Colonic mucosa (tissue), 4 donors: ENCODE measurements at regions not wholly inside any gene's neighbourhood (a gene's known extent, or its start where the extent isn't known, plus 50 kb on each side); places are given as distances from the start of the nearest gene placed in this dataset.

Experiments
- DNase-seq: peaks from one replicate; pipeline ENCODE4 v3.0.0-alpha.2; 2020
- H3K27ac ChIP-seq: fragments of 200-600 bp; one replicate; pipeline ENCODE4 v1.8.0; 2021
- H3K27me3 ChIP-seq: fragments of 200-600 bp; one replicate; pipeline ENCODE4 v1.8.0; 2021
- H3K36me3 ChIP-seq: fragments of 200-600 bp; one replicate; pipeline ENCODE4 v1.8.0; 2021
- H3K4me1 ChIP-seq: fragments of 200-600 bp; one replicate; pipeline ENCODE4 v1.8.0; 2021; ENCODE audit warnings: mild to moderate bottlenecking
- H3K4me3 ChIP-seq: fragments of 200-600 bp; one replicate; pipeline ENCODE4 v1.8.0; 2021
- H3K9ac ChIP-seq, 2 donors: one replicate each; pipeline ENCODE4 v1.7.0; 2013; ENCODE audit warnings: control low read depth in 2 of 2, low read depth in 2 of 2, low read length in 2 of 2
- H3K9me3 ChIP-seq: fragments of 200-600 bp; one replicate; pipeline ENCODE4 v1.8.0; 2021
- CTCF ChIP-seq: fragments of 200-600 bp; IDR thresholded peaks from one replicate; pipeline ENCODE4 v1.8.0; 2022; ENCODE audit warnings: antibody characterized with exemption, mild to moderate bottlenecking
- intact Hi-C: fragments of 100-400 bp; cut with DNase I; formaldehyde crosslinking; loops from one replicate; pipeline ENCODE4 v1.14.1; 2022
- donor health status: healthy.
- donor health status: DM: no; HTN: no; CAD: no.
- donor health status: DM: no; HTN: no; CAD: no.

DNA sequence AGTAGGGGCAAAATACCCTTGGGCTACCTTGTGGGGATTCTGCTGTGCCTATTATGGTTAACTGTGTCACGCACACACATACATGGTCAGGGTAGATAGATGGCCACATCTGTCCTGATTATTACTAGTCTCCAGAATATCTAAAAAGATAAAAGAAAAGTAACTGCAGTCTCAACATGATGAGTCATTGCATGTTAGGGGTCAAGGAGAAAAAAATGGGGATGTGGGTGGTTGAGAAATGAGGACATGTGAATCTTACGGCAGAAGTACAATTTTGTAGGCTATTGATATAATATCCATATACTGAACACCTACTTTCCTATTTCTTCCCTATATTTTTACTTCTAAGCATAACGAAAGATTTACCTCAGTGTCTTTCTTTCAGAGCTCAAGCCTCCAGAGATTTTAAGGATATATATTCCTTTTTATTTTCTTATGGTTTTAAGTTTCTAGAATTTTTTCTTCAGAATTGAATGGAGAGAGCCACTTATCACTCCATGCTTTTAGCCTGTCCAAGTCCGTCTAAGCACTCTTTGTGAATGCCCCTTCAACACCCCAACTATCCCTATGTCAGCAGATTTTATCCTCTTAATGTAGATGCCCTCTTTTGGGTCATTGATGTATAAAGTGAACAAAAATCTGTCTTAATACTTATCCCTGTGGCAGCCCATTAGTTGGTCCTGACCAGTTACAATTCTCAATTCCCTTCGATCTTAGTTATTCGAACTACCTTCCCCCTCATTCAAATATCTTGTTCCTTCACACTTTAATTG is 642.2 kb downstream of the IQCM start:
- no peak for DNase-seq
- Histone ChIP-seq H3K9me3 (no peaks in the 10 kb centered on the region), H3K9ac (no peak overlapping the region), H3K4me3 (no peak overlapping the region), H3K36me3 (no peaks in the 10 kb centered on the region), H3K27ac (no peak overlapping the region), H3K4me1 (no peaks in the 10 kb centered on the region), H3K27me3 (no peaks in the 10 kb centered on the region)
- intact Hi-C loops, result no loop called here
- TF ChIP-seq CTCF, result no peak

GRCh38 chr4:149168645-149169044 is 647.0 kb downstream of the IQCM start:
- Histone ChIP-seq H3K9ac (no peak overlapping the region), H3K27me3 (no peaks in the 10 kb centered on the region), H3K4me1 (no peaks in the 10 kb centered on the region), H3K27ac (no peak overlapping the region), H3K36me3 (no peaks in the 10 kb centered on the region), H3K9me3 (no peaks in the 10 kb centered on the region), H3K4me3 (no peak overlapping the region)
- TF ChIP-seq CTCF, result no peak
- no peak for DNase-seq
- intact Hi-C loops, result no loop called here

- intact Hi-C loops, result no loop called here
- TF ChIP-seq CTCF, result no peak
- Histone ChIP-seq H3K4me1 (no peaks in the 10 kb centered on the region), H3K9me3 (no peaks in the 10 kb centered on the region), H3K4me3 (no peak overlapping the region), H3K9ac (no peak overlapping the region), H3K36me3 (no peaks in the 10 kb centered on the region), H3K27ac (no peak overlapping the region), H3K27me3 (no peaks in the 10 kb centered on the region)
- DNase-seq, result no peak
Observed at GRCh38 chr4:149166876-149167275, 648.8 kb downstream of the IQCM start.

GRCh38 chr4:149166365-149166764 is 649.3 kb downstream of the IQCM start:
- Histone ChIP-seq H3K4me1 (no peaks in the 10 kb centered on the region), H3K9me3 (no peaks in the 10 kb centered on the region), H3K9ac (no peak overlapping the region), H3K27me3 (no peaks in the 10 kb centered on the region), H3K27ac (no peak overlapping the region), H3K4me3 (no peak overlapping the region), H3K36me3 (no peaks in the 10 kb centered on the region)
- intact Hi-C loops, result no loop called here
- TF ChIP-seq CTCF, result no peak
- DNase-seq, result no peak

- no peaks in the 10 kb centered on the region for H3K9me3 ChIP-seq
- H3K27me3 ChIP-seq, result no peaks in the 10 kb centered on the region
- H3K4me3 ChIP-seq, result no peak overlapping the region
- no peak for DNase-seq
- intact Hi-C loops, result no loop called here
- no peak overlapping the region for H3K27ac ChIP-seq
- no peaks in the 10 kb centered on the region for H3K36me3 ChIP-seq
- no peak overlapping the region for H3K9ac ChIP-seq
- H3K4me1 ChIP-seq, result no peaks in the 10 kb centered on the region
- TF ChIP-seq CTCF, result no peak
Observed at GRCh38 chr4:149164282-149164681, 651.4 kb downstream of the IQCM start.
